Myocyte (in vitro differentiated cells): ENCODE measurements at regions not wholly inside any gene's neighbourhood (a gene's known extent, or its start where the extent isn't known, plus 50 kb on each side); places are given as distances from the start of the nearest gene placed in this dataset.

Experiments used
- DNase-seq: peaks from one replicate; pipeline ENCODE4 v3.0.0-alpha.2; 2012; ENCODE audit warnings: low read depth

- DNase-seq, result no peak
Measured at GRCh38 chr15:79373113-79373512, 59.0 kb upstream of the MINAR1 start.

- DNase-seq, result no peak
Measured at GRCh38 chr15:79373728-79374127, 58.4 kb upstream of the MINAR1 start.

GRCh38 chr15:79376383-79376782 lies 55.8 kb upstream of the MINAR1 start:
- no peak for DNase-seq

- DNase-seq, result no peak
Measured at GRCh38 chr15:79378394-79379109, 53.6 kb upstream of the MINAR1 start.

GRCh38 chr15:79380755-79381497 lies 51.2 kb upstream of the MINAR1 start:
- peak; percentile 82 for DNase-seq

- no peak for DNase-seq
Measured at GRCh38 chr15:79381593-79381992, 50.5 kb upstream of the MINAR1 start.
